Right ventricle myocardium superior (tissue), 1 donor: ENCODE measurements at regions not wholly inside any gene's neighbourhood (a gene's known extent, or its start where the extent isn't known, plus 50 kb on each side); places are given as distances from the start of the nearest gene placed in this dataset.

ENCODE experiments used
- ATAC-seq: fragments of 200-7000 bp; cut with Tn5 transposase; one replicate; pipeline ENCODE4 v1.9.1; 2020; ENCODE audit warnings: mild to moderate bottlenecking; ENCODE audit not compliant: poor library complexity
- DNase-seq: peaks from one replicate; pipeline ENCODE4 v3.0.0-alpha.2; 2020
- intact Hi-C: fragments of 100-400 bp; cut with DNase I; formaldehyde crosslinking; loops from one replicate; pipeline ENCODE4 v1.11.2; 2022
- donor health status: DM: no; HTN: yes; CAD: no; lungs with severe emphysema.

- no peak for ATAC-seq
- intact Hi-C loops = no loop called here
Measured at GRCh38 chr4:54473798-54474197, 184.0 kb upstream of the KIT start.

GRCh38 chr4:54475546-54475945 lies 182.2 kb upstream of the KIT start:
- no peak for DNase-seq
- intact Hi-C loops = no loop called here
- no peak for ATAC-seq

More at GRCh38 chr4:54473798-54474197, 184.0 kb upstream of the KIT start:
- DNase-seq = no peak

- intact Hi-C loops = no loop called here
- DNase-seq (no peak), ATAC-seq (no peak)
Measured at GRCh38 chr4:54482529-54483200, 175.1 kb upstream of the KIT start.

- intact Hi-C loops = no loop called here
- DNase-seq = no peak
- ATAC-seq = no peak
Measured at GRCh38 chr4:54484383-54484782, 173.4 kb upstream of the KIT start.

GRCh38 chr4:54487491-54487890 lies 170.3 kb upstream of the KIT start:
- intact Hi-C loops = no loop called here
- ATAC-seq (no peak), DNase-seq (no peak)

- no peak for DNase-seq
- ATAC-seq = no peak
- intact Hi-C loops = no loop called here
Measured at GRCh38 chr4:54493862-54494261, 163.9 kb upstream of the KIT start.

GRCh38 chr4:54495091-54495490 lies 162.7 kb upstream of the KIT start:
- no peak for ATAC-seq
- intact Hi-C loops = no loop called here
- DNase-seq = no peak

GRCh38 chr4:54495641-54496040 lies 162.1 kb upstream of the KIT start:
- ATAC-seq (no peak), DNase-seq (no peak)
- intact Hi-C loops = no loop called here

GRCh38 chr4:54496412-54496811 lies 161.3 kb upstream of the KIT start:
- ATAC-seq = no peak
- intact Hi-C loops = no loop called here
- DNase-seq = no peak

- ATAC-seq = no peak
- DNase-seq = no peak
- intact Hi-C loops = no loop called here
Measured at GRCh38 chr4:54497947-54498346, 159.8 kb upstream of the KIT start.

- DNase-seq (no peak), ATAC-seq (no peak)
- intact Hi-C loops = no loop called here
Measured at GRCh38 chr4:54498661-54499111, 159.1 kb upstream of the KIT start.

GRCh38 chr4:54499308-54500074 lies 158.3 kb upstream of the KIT start:
- intact Hi-C loops = no loop called here
- ATAC-seq (no peak), DNase-seq (no peak)

- no peak for DNase-seq
- no peak for ATAC-seq
- intact Hi-C loops = no loop called here
Measured at GRCh38 chr4:54505362-54505761, 152.4 kb upstream of the KIT start.

GRCh38 chr4:54505996-54506395 lies 151.8 kb upstream of the KIT start:
- no peak for ATAC-seq
- intact Hi-C loops = no loop called here
- DNase-seq = no peak

GRCh38 chr4:54509057-54509456 lies 148.7 kb upstream of the KIT start:
- peak; percentile 44 for ATAC-seq
- DNase-seq = no peak
- intact Hi-C loops = no loop called here

GRCh38 chr4:54513204-54513603 lies 144.6 kb upstream of the KIT start:
- DNase-seq (no peak), ATAC-seq (peak; percentile 89)
- intact Hi-C loops = no loop called here

- intact Hi-C loops = no loop called here
- DNase-seq = no peak
- ATAC-seq = no peak
Measured at GRCh38 chr4:54513741-54514140, 144.0 kb upstream of the KIT start.

- DNase-seq = no peak
- intact Hi-C loops = no loop called here
- peak; percentile 59 for ATAC-seq
Measured at GRCh38 chr4:54516556-54517215, 141.1 kb upstream of the KIT start.

GRCh38 chr4:54517781-54518444 lies 139.8 kb upstream of the KIT start:
- intact Hi-C loops = no loop called here
- no peak for DNase-seq
- no peak for ATAC-seq
